ENCODE measurements at regions not wholly inside any gene's neighbourhood (a gene's known extent, or its start where the extent isn't known, plus 50 kb on each side); places are given as distances from the start of the nearest gene placed in this dataset.
"Not testable (repeated sequence)": the region's sequence is repeated elsewhere in the genome, so short reads cannot be mapped to it uniquely, and the experiment has no call there.

DNA sequence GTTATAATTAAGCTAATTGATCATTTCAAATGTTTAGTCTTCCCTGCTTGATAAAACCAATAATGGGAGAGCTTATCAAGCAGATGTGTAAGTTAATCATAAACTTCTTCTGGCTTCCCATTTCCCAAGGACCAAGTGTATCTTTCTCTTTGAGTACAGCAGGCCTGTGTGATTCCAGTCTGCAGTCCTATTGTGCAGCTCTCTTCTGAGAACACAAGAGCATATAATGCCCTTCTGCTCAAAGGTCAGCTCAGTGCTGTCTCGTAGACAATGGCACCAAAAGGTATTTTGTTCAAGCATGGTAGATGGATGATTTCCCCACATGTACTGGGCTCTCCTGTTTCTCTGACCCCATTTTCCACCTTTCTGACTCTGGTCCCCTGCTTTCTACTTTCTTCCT lies 101.8 kb upstream of the DYRK2 start:
- TF ChIP-seq, protein P1, sequence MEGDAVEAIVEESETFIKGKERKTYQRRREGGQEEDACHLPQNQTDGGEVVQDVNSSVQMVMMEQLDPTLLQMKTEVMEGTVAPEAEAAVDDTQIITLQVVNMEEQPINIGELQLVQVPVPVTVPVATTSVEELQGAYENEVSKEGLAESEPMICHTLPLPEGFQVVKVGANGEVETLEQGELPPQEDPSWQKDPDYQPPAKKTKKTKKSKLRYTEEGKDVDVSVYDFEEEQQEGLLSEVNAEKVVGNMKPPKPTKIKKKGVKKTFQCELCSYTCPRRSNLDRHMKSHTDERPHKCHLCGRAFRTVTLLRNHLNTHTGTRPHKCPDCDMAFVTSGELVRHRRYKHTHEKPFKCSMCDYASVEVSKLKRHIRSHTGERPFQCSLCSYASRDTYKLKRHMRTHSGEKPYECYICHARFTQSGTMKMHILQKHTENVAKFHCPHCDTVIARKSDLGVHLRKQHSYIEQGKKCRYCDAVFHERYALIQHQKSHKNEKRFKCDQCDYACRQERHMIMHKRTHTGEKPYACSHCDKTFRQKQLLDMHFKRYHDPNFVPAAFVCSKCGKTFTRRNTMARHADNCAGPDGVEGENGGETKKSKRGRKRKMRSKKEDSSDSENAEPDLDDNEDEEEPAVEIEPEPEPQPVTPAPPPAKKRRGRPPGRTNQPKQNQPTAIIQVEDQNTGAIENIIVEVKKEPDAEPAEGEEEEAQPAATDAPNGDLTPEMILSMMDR (IDR thresholded peaks at IDR 0.05; ENCODE audit: unreplicated experiment), result no peak
- H3K27me3 Mint-ChIP-seq (ENCODE audit: low read depth), result no peaks in the 10 kb centered on the region
- H3K4me1 Mint-ChIP-seq, result peaks cover 7% of the 10 kb centered on the region
- no peak for DNase-seq (ENCODE audit: low spot score in 2 of 2, unreplicated experiment in 2 of 2)
- H3K36me3 Mint-ChIP-seq, result no peaks in the 10 kb centered on the region
- H3K27ac Mint-ChIP-seq, result no peak overlapping the region
- peaks cover 10% of the 10 kb centered on the region for H3K9me3 Mint-ChIP-seq
- H3K4me3 Mint-ChIP-seq, result no peak overlapping the region

GRCh38 chr12:67555075-67555717 lies 93.3 kb upstream of the DYRK2 start:
- H3K9me3 Mint-ChIP-seq, result peaks cover 14% of the 10 kb centered on the region
- H3K27ac Mint-ChIP-seq; H3K4me3 Mint-ChIP-seq; H3K4me1 Mint-ChIP-seq; H3K27me3 Mint-ChIP-seq (ENCODE audit: low read depth); DNase-seq (ENCODE audit: low spot score in 2 of 2, unreplicated experiment in 2 of 2); H3K36me3 Mint-ChIP-seq: not testable (repeated sequence)

GRCh38 chr12:67558775-67559174 lies 89.8 kb upstream of the DYRK2 start:
- TF ChIP-seq, protein P1 (IDR thresholded peaks at IDR 0.05; ENCODE audit: unreplicated experiment), result no peak
- Mint-ChIP-seq H3K9me3 (peaks cover 30% of the 10 kb centered on the region), H3K36me3 (peaks cover 7% of the 10 kb centered on the region), H3K4me1 (no peaks in the 10 kb centered on the region), H3K27me3 (ENCODE audit: low read depth) (no peaks in the 10 kb centered on the region), H3K27ac (no peak overlapping the region), H3K4me3 (no peak overlapping the region)
- DNase-seq (ENCODE audit: low spot score in 2 of 2, unreplicated experiment in 2 of 2), result no peak

DNA sequence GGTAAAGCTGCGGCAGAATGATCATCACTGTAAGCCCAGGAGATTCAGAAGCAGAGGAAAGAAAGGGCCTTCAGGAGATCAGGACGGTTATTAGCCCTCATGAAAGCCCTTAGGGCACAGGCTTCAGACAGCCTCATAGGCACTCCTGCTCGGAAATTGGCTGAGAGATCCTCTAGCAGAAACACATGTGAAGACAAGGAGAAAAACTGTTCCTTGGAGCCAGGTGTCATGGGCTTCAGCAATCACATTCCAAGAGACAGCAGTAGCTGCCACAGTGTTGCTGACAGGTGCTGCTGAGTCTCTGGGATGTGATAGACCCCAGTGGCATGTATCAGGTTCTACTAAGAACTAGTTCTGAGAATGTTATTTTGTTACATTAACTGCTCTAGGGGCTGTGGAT lies 88.8 kb upstream of the DYRK2 start:
- H3K4me3 Mint-ChIP-seq, result no peak overlapping the region
- H3K27ac Mint-ChIP-seq, result no peak overlapping the region
- H3K27me3 Mint-ChIP-seq (ENCODE audit: low read depth), result no peaks in the 10 kb centered on the region
- H3K4me1 Mint-ChIP-seq, result no peaks in the 10 kb centered on the region
- TF ChIP-seq, protein P1 (IDR thresholded peaks at IDR 0.05; ENCODE audit: unreplicated experiment), result no peak
- DNase-seq (ENCODE audit: low spot score in 2 of 2, unreplicated experiment in 2 of 2), result no peak
- H3K9me3 Mint-ChIP-seq, result peaks cover 30% of the 10 kb centered on the region
- H3K36me3 Mint-ChIP-seq, result peaks cover 7% of the 10 kb centered on the region

- Mint-ChIP-seq H3K9me3 (peaks cover 42% of the 10 kb centered on the region), H3K36me3 (peaks cover 9% of the 10 kb centered on the region), H3K4me1 (no peaks in the 10 kb centered on the region), H3K4me3 (no peak overlapping the region), H3K27me3 (ENCODE audit: low read depth) (no peaks in the 10 kb centered on the region), H3K27ac (no peak overlapping the region)
- no peak for DNase-seq (ENCODE audit: low spot score in 2 of 2, unreplicated experiment in 2 of 2)
- TF ChIP-seq, protein P1 (IDR thresholded peaks at IDR 0.05; ENCODE audit: unreplicated experiment), result no peak
Measured at GRCh38 chr12:67562513-67563287, 85.8 kb upstream of the DYRK2 start.

GRCh38 chr12:67568055-67568454 lies 80.5 kb upstream of the DYRK2 start:
- no peak overlapping the region for H3K27ac Mint-ChIP-seq
- peaks cover 5% of the 10 kb centered on the region for H3K4me1 Mint-ChIP-seq
- no peak for DNase-seq (ENCODE audit: low spot score in 2 of 2, unreplicated experiment in 2 of 2)
- H3K36me3 Mint-ChIP-seq, result peaks cover 2% of the 10 kb centered on the region
- no peaks in the 10 kb centered on the region for H3K27me3 Mint-ChIP-seq (ENCODE audit: low read depth)
- H3K4me3 Mint-ChIP-seq, result no peak overlapping the region
- peaks cover 17% of the 10 kb centered on the region for H3K9me3 Mint-ChIP-seq
- TF ChIP-seq, protein P1 (IDR thresholded peaks at IDR 0.05; ENCODE audit: unreplicated experiment), result no peak

All from mesothelial cell of epicardium (in vitro differentiated cells).